NAMALWA (cell line): ENCODE measurements at regions not wholly inside any gene's neighbourhood (a gene's known extent, or its start where the extent isn't known, plus 50 kb on each side); places are given as distances from the start of the nearest gene placed in this dataset.

Source experiments
- DNase-seq: peaks from one replicate; pipeline ENCODE4 v3.0.0-alpha.2; 2015; ENCODE audit warnings: low spot score

- DNase-seq, result no peak
These were observed 167.5 kb upstream of the ALCAM start for GRCh38 chr3:105199217-105199616.

GRCh38 chr3:105210141-105210540 is 156.6 kb upstream of the ALCAM start:
- no peak for DNase-seq

GRCh38 chr3:105214590-105214989 is 152.1 kb upstream of the ALCAM start:
- no peak for DNase-seq

GRCh38 chr3:105222568-105223093 is 144.1 kb upstream of the ALCAM start:
- DNase-seq, result no peak

- no peak for DNase-seq
These were observed 142.9 kb upstream of the ALCAM start for GRCh38 chr3:105223815-105224214.

- no peak for DNase-seq
These were observed 138.0 kb upstream of the ALCAM start for GRCh38 chr3:105228696-105229095.

- no peak for DNase-seq
These were observed 134.2 kb upstream of the ALCAM start for GRCh38 chr3:105232553-105232952.

- DNase-seq, result no peak
These were observed 133.7 kb upstream of the ALCAM start for GRCh38 chr3:105233010-105233409.

- DNase-seq, result no peak
These were observed 131.5 kb upstream of the ALCAM start for GRCh38 chr3:105235221-105235620.

GRCh38 chr3:105235785-105236184 is 130.9 kb upstream of the ALCAM start:
- no peak for DNase-seq

GRCh38 chr3:105238367-105238766 is 128.3 kb upstream of the ALCAM start:
- no peak for DNase-seq

- no peak for DNase-seq
These were observed 123.6 kb upstream of the ALCAM start for GRCh38 chr3:105243076-105243475.

- no peak for DNase-seq
These were observed 120.2 kb upstream of the ALCAM start for GRCh38 chr3:105246536-105246935.

- DNase-seq, result no peak
These were observed 113.5 kb upstream of the ALCAM start for GRCh38 chr3:105253225-105253624.

- no peak for DNase-seq
These were observed 112.6 kb upstream of the ALCAM start for GRCh38 chr3:105254154-105254553.

GRCh38 chr3:105255350-105255749 is 111.4 kb upstream of the ALCAM start:
- DNase-seq, result no peak

GRCh38 chr3:105259496-105259895 is 107.2 kb upstream of the ALCAM start:
- DNase-seq, result no peak

- DNase-seq, result no peak
These were observed 106.3 kb upstream of the ALCAM start for GRCh38 chr3:105260385-105260784.

- no peak for DNase-seq
These were observed 92.2 kb upstream of the ALCAM start for GRCh38 chr3:105274536-105274935.

- DNase-seq, result no peak
These were observed 91.8 kb upstream of the ALCAM start for GRCh38 chr3:105274958-105275357.

- no peak for DNase-seq
These were observed 89.1 kb upstream of the ALCAM start for GRCh38 chr3:105277656-105278055.

- DNase-seq, result no peak
These were observed 88.0 kb upstream of the ALCAM start for GRCh38 chr3:105278688-105279087.

- DNase-seq, result no peak
These were observed 84.7 kb upstream of the ALCAM start for GRCh38 chr3:105281989-105282388.

GRCh38 chr3:105284876-105285275 is 81.8 kb upstream of the ALCAM start:
- no peak for DNase-seq
